ENCODE measurements at regions not wholly inside any gene's neighbourhood (a gene's known extent, or its start where the extent isn't known, plus 50 kb on each side); places are given as distances from the start of the nearest gene placed in this dataset.
A peak's percentile ranks its signal among the peaks of the same experiment; 100 is the strongest.

GRCh38 chr5:56479696-56480077 lies 246.6 kb upstream of the ANKRD55 start:
- DNase-seq, result peak; percentile 87

DNA sequence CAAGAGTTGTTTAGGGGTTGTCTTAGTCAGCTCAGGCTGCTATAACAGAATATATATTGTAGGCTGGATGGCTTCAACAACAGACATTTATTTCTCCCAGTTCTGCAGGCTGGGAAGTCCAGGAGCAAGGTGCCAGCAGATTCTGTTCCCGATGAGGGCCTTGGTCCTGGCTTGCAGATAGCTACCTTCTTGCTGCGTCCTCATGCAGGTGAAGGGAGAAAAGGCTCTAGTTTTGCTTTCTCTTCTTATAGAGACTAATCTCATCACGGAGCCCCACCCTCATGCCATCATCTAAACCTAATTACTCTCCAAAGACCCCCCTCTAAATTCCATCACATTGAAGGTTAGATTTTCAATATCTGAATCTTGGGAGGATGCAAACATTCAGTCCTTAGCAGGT lies 246.0 kb upstream of the ANKRD55 start:
- DNase-seq, result no peak

GRCh38 chr5:56478062-56478461 lies 244.9 kb upstream of the ANKRD55 start:
- DNase-seq, result no peak

DNA sequence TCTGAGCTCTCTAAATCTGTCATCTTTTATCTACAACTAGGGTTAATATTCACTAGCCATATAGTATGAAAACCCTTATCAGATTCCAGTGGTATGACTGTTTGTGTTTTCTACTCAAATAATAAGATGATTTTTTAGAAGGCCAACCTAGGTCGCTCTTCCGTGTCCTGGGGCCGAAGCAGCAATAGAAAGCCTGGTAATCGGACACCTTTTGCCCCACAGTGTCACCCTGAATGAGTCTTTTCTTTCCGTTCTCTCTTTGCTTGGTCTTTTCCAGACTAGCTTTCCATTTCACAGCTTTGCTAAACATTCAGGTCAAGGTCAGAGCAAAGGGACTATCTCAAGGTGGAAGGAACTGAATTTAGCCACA lies 243.3 kb upstream of the ANKRD55 start:
- DNase-seq, result no peak

DNA sequence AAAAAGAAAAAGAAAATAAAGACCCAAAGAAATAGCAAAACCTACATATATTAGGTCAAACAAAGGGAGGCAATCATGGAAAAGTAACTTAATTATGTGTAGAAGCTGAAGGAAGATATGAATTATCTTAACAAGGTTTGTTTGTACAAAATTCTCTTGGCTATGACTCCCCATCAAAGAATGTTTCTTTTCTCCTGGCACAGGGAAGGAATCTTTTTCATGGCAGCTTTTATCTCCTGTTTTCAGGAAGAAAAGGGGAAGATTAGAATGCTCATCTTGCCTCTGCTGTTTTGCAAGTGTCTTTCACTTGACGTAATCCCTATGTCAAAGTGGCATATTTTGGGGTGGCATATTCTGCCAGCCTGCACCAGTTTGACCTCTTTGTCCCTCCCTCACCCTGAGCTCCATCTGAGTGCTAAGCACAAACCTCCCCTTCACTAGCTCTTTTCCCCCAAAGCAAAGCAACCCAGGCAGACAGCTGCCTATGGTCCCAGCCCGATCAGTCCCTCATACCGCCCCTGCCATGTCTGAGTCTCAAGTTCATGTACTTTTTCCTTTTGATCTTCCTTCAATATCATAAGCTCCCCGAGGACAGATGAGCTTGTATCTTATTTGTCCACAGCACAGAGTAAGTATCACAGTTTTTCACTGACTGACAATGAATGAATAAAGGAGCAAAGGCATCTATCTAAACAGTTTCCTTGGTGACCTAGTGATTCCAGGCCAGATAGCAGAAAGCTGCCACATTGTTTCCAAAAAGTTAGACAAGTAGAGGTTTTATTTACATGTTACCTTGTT lies 242.8 kb upstream of the ANKRD55 start:
- DNase-seq, result no peak

GRCh38 chr5:56471707-56472106 lies 238.6 kb upstream of the ANKRD55 start:
- DNase-seq, result no peak

GRCh38 chr5:56470007-56470406 lies 236.9 kb upstream of the ANKRD55 start:
- DNase-seq, result no peak

- no peak for DNase-seq
These were observed 235.1 kb upstream of the ANKRD55 start for GRCh38 chr5:56468277-56468676.

DNA sequence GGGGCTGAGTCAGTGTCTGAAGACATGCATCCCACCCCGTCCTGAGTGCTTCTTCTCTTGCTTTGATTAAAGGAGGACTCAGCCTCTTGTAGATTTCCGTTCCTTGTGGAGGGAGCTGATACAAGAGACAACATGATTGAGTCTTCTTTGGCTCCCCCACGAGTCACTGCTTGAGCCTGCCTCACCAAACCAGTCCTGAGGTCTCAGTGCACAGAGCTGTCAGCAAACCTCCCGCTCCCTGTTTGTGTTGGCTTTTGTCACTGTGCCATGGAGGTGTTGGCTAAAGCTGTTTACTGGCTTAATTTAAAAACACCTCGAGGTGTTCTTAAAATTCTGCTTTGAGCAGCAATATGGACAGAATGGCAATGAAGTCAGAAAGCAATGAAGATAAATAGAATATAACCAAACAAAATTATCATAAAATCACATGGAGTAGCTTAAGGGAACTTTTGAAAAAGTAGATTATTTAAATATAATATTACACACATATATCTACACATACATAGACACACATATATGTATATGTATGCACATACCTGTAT lies 234.1 kb upstream of the ANKRD55 start:
- no peak for DNase-seq

DNA sequence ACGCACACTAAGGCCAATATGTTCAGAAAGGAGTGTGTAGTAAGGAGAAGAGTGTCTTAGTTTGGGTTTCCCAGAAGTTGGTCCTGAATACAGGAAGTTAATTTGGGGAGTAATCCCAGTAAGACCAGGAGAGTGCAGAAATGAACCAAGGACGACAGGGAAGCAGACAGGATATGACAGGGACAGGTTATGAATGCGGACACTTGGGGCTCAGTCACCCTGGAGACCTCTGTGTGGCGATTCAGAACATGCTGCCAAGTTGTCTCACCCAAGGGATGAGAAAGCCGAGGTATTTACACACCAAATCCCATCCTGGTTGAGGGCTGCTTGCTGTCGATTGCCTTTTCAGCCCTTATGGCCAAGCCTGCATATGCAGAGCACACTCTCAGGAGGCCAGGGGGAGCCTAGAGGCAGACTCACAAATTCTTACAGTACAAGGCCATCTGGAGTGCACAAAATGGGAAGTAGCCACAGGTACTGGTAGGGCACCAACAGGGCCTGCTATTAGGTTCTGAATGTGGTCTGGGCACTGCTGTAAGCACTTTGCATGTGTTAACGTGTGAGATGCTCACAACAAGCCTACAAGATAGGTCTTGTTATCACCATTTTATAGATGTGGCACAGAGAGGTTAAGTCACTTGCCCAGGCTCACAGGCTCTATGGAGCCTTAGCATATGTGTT lies 233.1 kb upstream of the ANKRD55 start:
- DNase-seq, result peak; percentile 22

DNA sequence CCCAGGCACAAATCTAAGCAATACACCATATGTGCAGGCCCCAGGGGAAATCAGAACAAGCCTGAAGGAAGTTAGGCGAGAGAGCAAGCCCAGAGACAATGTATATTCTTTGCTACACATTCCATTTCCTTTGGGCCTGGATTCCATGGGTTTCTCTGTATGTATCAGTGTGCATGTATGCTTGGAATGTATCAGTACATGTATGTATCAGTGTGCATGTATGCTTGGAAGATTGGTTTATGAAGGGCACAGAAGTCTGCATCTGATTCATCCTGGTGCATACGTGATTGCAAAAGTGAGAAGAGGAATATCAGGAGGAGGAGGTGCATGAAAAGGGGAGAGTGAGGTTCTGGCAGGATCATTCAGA lies 232.6 kb upstream of the ANKRD55 start:
- no peak for DNase-seq

GRCh38 chr5:56464935-56465768 lies 232.0 kb upstream of the ANKRD55 start:
- DNase-seq, result no peak

DNA sequence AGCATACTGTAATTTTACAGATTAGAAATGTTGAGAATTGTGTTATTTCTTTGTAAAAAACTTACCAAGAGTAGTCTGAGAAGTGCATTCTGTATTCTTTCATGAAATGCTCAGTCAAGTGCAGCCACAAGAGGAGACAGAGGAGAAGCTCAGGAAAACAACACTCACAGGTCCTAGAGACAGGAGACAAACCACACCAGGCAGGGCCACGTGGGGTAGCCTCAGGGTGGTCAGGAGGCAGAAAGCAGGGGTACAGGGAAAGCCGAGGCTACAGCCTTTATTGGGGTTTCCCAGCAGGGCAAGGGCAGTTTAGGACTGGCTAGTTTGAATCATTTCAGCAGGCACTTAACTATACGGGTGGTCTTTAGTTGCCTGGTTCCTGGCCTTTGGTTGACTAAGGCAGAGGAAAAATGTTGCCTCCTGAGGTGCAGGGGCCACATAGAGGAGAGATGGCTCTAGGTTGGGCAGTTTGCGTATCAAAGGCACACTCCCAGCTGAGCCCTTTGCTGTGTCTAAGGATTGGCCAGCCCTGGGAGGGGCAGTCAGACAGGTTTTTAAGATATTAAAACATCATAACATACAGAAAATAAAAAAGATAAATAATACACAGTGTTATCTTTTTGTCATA lies 230.9 kb upstream of the ANKRD55 start:
- DNase-seq, result no peak

- DNase-seq, result no peak
These were observed 228.5 kb upstream of the ANKRD55 start for GRCh38 chr5:56461584-56461983.

- DNase-seq, result no peak
These were observed 227.6 kb upstream of the ANKRD55 start for GRCh38 chr5:56460681-56461191.

GRCh38 chr5:56460195-56460546 lies 227.0 kb upstream of the ANKRD55 start:
- no peak for DNase-seq

DNA sequence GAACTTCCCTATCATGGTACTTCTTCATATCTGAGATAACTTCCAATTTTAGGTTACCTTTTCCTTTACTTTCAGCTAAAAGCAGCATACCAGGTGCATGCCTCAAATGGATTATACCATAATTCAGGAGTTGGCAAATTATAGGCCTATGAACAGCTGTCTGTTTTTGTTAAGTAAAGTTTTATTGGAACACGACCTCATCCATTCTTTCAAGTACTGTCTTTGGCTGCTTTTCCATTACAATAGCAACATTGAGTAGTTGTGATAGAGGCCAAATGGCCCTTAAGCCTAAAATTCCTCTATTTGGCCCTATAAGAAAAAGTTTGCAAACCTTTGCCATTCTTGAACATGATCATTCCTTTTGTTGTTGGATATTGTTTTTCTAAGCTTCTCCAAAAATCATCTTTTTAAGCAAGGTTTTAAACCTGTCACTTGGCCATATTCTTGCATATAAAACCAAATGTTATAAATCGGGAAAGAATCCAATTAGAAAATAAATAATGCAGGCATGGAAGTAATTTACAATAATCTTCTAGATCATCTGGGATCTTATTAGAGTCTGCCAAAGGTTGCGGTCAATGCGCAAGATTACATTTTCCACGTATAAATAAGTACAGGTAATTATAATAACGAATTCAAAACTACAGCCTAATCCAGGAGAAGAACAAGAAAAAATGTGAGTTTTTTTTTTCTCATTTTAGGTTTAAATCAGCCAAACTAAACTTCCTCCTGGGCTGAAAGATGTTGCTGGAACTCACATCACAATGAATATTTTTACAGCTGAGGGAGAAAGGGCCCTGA lies 226.5 kb upstream of the ANKRD55 start:
- DNase-seq, result no peak

GRCh38 chr5:56457887-56458812 lies 225.0 kb upstream of the ANKRD55 start:
- DNase-seq, result peak; percentile 23

GRCh38 chr5:56456002-56456401 lies 222.9 kb upstream of the ANKRD55 start:
- no peak for DNase-seq

DNA sequence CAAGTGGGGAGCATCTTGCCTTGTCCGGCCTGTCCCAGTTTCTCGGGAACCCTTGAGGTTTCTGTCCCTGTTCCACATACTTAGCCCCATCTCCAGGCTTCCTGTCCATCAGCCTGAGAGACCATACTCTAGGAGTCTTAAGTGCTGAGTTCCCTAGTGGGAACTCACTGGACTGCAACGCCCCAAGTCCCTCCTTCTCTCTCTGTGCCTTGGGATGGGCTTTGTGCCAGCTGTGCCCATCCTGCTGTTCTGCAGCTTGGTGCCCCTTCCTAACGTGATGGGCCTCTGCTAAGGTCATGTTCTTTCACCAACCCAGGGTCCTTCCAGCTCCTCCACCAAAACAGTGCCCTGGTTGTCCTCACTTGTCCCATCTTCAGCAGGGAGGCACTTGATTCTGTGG lies 222.3 kb upstream of the ANKRD55 start:
- DNase-seq, result no peak

Data from hematopoietic multipotent progenitor cell treated with erythropoietin and hydrocortisone succinate and interleukin-3 and kit ligand, for 4 days (in vitro differentiated cells).